ENCODE measurements at regions not wholly inside any gene's neighbourhood (a gene's known extent, or its start where the extent isn't known, plus 50 kb on each side); places are given as distances from the start of the nearest gene placed in this dataset.

DNA sequence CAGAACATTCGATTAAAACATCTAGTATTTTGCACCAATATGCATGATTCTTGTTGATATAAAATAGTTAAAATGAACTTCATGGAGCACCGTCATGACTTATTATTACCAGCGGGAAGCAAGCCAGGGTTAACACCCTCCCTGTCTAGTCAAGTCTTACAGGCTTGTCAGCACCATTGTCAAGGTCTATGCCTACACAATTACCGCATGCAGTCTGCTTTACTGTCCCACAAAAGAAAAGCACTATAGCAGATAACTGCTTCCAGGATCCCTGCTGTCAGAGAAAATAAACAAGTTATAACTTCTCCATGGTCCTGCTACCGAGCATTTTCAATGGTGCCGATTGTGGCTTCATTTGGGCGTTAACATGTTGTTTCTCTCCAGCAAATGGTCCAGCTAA is 968.0 kb upstream of the FAM98A start:
- no peak overlapping the region for H3K27ac ChIP-seq
- H3K27me3 ChIP-seq (replicated peaks; ENCODE audit: insufficient read depth) = no peaks in the 10 kb centered on the region
- intact Hi-C loops (cut with DNase I) = no loop called here
- no peak for DNase-seq (ENCODE audit: low spot score)
- WGBS = 51% methylated on average over 7 of the region's 7 CpGs
- H3K4me1 ChIP-seq (replicated peaks) = no peaks in the 10 kb centered on the region
- no peak overlapping the region for H3K4me3 ChIP-seq
- TF ChIP-seq, protein P1, sequence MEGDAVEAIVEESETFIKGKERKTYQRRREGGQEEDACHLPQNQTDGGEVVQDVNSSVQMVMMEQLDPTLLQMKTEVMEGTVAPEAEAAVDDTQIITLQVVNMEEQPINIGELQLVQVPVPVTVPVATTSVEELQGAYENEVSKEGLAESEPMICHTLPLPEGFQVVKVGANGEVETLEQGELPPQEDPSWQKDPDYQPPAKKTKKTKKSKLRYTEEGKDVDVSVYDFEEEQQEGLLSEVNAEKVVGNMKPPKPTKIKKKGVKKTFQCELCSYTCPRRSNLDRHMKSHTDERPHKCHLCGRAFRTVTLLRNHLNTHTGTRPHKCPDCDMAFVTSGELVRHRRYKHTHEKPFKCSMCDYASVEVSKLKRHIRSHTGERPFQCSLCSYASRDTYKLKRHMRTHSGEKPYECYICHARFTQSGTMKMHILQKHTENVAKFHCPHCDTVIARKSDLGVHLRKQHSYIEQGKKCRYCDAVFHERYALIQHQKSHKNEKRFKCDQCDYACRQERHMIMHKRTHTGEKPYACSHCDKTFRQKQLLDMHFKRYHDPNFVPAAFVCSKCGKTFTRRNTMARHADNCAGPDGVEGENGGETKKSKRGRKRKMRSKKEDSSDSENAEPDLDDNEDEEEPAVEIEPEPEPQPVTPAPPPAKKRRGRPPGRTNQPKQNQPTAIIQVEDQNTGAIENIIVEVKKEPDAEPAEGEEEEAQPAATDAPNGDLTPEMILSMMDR (IDR thresholded peaks at IDR 0.05) = no peak
- TF ChIP-seq POLR2AphosphoS5 (IDR thresholded peaks at IDR 0.05) (no peak), POLR2A (IDR thresholded peaks at IDR 0.05) (no peak)
- H3K36me3 ChIP-seq = no peaks in the 10 kb centered on the region
- H3K9me3 ChIP-seq = no peaks in the 10 kb centered on the region

DNA sequence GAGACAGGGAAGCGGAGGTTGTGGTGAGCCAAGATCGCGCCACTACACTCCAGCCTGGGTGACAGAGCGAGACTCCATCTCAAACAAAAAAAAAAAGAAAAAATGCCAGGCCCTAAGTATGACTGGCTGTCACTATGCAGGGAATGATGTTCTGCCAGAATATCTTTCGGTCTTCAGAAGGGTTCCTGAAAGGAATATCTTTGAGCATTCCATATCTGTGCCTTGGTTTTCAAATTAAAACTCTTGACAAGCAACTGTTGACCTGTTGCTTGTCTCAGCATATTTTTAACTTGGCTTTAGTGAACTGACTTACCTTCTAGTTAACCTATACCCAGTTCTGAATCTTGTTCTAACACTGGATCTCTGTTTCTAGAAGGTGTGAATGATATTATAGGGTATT is 953.2 kb upstream of the FAM98A start:
- intact Hi-C loops (cut with DNase I) = no loop called here
- WGBS = 98% methylated on average over 5 of the region's 5 CpGs
- no peaks in the 10 kb centered on the region for H3K27me3 ChIP-seq (replicated peaks; ENCODE audit: insufficient read depth)

GRCh38 chr2:34549710-34550345 is 950.7 kb upstream of the FAM98A start:
- 66% methylated on average over 3 of the region's 3 CpGs for WGBS
- H3K4me3 ChIP-seq = no peak overlapping the region

More for the DNA sequence above, 953.2 kb upstream of the FAM98A start:
- no peak for DNase-seq (ENCODE audit: low spot score)
- Histone ChIP-seq H3K4me3 (no peak overlapping the region), H3K27ac (no peak overlapping the region), H3K36me3 (no peaks in the 10 kb centered on the region), H3K4me1 (replicated peaks) (no peaks in the 10 kb centered on the region), H3K9me3 (no peaks in the 10 kb centered on the region)
- TF ChIP-seq POLR2A (IDR thresholded peaks at IDR 0.05) (no peak), POLR2AphosphoS5 (IDR thresholded peaks at IDR 0.05) (no peak)
- TF ChIP-seq, protein P1 (IDR thresholded peaks at IDR 0.05) = no peak

DNA sequence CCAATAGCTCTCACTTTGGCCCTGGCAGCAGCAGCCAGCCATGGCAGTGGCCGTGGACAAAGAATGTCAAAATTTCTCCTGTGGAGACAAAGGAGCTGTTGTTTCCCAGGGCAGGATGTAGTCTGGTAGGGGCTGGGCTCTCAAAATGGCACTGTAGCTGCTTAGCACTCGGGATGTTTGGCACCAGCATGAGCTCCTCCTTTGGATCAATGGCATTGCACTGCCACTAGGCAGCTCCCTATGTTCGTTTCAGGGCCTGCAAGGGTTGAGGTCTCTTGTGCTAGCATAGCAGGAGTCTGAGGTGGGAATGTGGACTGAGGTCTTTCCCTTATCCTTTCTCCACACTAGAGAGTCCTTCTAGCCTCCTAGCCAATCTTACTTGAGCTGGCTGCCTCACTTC is 948.8 kb upstream of the FAM98A start:
- DNase-seq (ENCODE audit: low spot score) = no peak
- Histone ChIP-seq H3K4me3 (no peak overlapping the region), H3K27me3 (replicated peaks; ENCODE audit: insufficient read depth) (no peaks in the 10 kb centered on the region), H3K27ac (no peak overlapping the region), H3K4me1 (replicated peaks) (no peaks in the 10 kb centered on the region), H3K9me3 (no peaks in the 10 kb centered on the region), H3K36me3 (no peaks in the 10 kb centered on the region)
- intact Hi-C loops (cut with DNase I) = no loop called here
- 48% methylated on average over 3 of the region's 3 CpGs for WGBS
- TF ChIP-seq, protein P1 (IDR thresholded peaks at IDR 0.05) = no peak
- TF ChIP-seq POLR2A (IDR thresholded peaks at IDR 0.05) (no peak), POLR2AphosphoS5 (IDR thresholded peaks at IDR 0.05) (no peak)

More at GRCh38 chr2:34549710-34550345, 950.7 kb upstream of the FAM98A start:
- Histone ChIP-seq H3K9me3 (no peaks in the 10 kb centered on the region), H3K27me3 (replicated peaks; ENCODE audit: insufficient read depth) (no peaks in the 10 kb centered on the region), H3K4me1 (replicated peaks) (no peaks in the 10 kb centered on the region), H3K27ac (no peak overlapping the region), H3K36me3 (no peaks in the 10 kb centered on the region)
- DNase-seq (ENCODE audit: low spot score) = no peak
- intact Hi-C loops (cut with DNase I) = no loop called here
- TF ChIP-seq POLR2AphosphoS5 (IDR thresholded peaks at IDR 0.05) = no peak
- TF ChIP-seq, protein P1 (IDR thresholded peaks at IDR 0.05) = no peak
- no peak for TF ChIP-seq POLR2A (IDR thresholded peaks at IDR 0.05)

GRCh38 chr2:34547340-34547739 is 948.2 kb upstream of the FAM98A start:
- Histone ChIP-seq H3K27ac (no peak overlapping the region), H3K9me3 (no peaks in the 10 kb centered on the region), H3K4me3 (no peak overlapping the region), H3K36me3 (no peaks in the 10 kb centered on the region), H3K27me3 (replicated peaks; ENCODE audit: insufficient read depth) (no peaks in the 10 kb centered on the region), H3K4me1 (replicated peaks) (no peaks in the 10 kb centered on the region)
- 89% methylated on average over 4 of the region's 4 CpGs for WGBS
- DNase-seq (ENCODE audit: low spot score) = no peak
- TF ChIP-seq, protein P1 (IDR thresholded peaks at IDR 0.05) = no peak
- TF ChIP-seq POLR2A (IDR thresholded peaks at IDR 0.05) (no peak), POLR2AphosphoS5 (IDR thresholded peaks at IDR 0.05) (no peak)
- intact Hi-C loops (cut with DNase I) = no loop called here

Data from prostate gland (tissue), 2 donors.